Liver (tissue), 3 donors: ENCODE measurements at regions not wholly inside any gene's neighbourhood (a gene's known extent, or its start where the extent isn't known, plus 50 kb on each side); places are given as distances from the start of the nearest gene placed in this dataset.

ENCODE experiments used
- ATF3 ChIP-seq: IDR thresholded peaks from 2 replicates; pipeline ENCODE4 v1.6.1; 2016; ENCODE audit warnings: antibody characterized with exemption
- CTCF ChIP-seq: fragments of 150-350 bp; IDR thresholded peaks from 2 replicates; pipeline ENCODE4 v1.5.1; 2017; ENCODE audit warnings: improper control_type of control experiment, low read depth, low read length; ENCODE audit not compliant: missing input control
- FOXA1 ChIP-seq: IDR thresholded peaks from 2 replicates; pipeline ENCODE4 v1.6.1; 2016; ENCODE audit warnings: antibody characterized with exemption
- GABPA ChIP-seq, 2 donors: IDR thresholded peaks in 1 of 2; conservative IDR thresholded peaks in 1 of 2; 2 replicates each; pipeline ENCODE4 v1.6.1; 2016; ENCODE audit warnings: antibody characterized with exemption in 2 of 2, mild to moderate bottlenecking in 1 of 2, moderate library complexity in 1 of 2
- HNF4A ChIP-seq, 2 donors: conservative IDR thresholded peaks; 2 replicates each; pipeline ENCODE4 v1.6.1; 2016; ENCODE audit warnings: antibody characterized with exemption in 2 of 2, mild to moderate bottlenecking in 2 of 2
- JUND ChIP-seq, 2 donors: IDR thresholded peaks; 2 replicates each; pipeline ENCODE4 v1.6.1; 2016; ENCODE audit warnings: antibody characterized with exemption in 2 of 2
- MAX ChIP-seq: IDR thresholded peaks from 2 replicates; pipeline ENCODE4 v1.6.1; 2016; ENCODE audit warnings: antibody characterized with exemption
- RAD21 ChIP-seq, 2 donors: IDR thresholded peaks; 2 replicates each; pipeline ENCODE4 v1.6.1; 2016; ENCODE audit warnings: antibody characterized with exemption in 2 of 2, mild to moderate bottlenecking in 2 of 2
- REST ChIP-seq: IDR thresholded peaks from 2 replicates; pipeline ENCODE4 v1.6.1; 2016; ENCODE audit warnings: antibody characterized with exemption, mild to moderate bottlenecking
- RXRA ChIP-seq, 2 donors: IDR thresholded peaks; 2 replicates each; pipeline ENCODE4 v1.6.1; 2017 to 2018; ENCODE audit warnings: antibody characterized with exemption in 2 of 2, mild to moderate bottlenecking in 1 of 2
- YY1 ChIP-seq: IDR thresholded peaks from 2 replicates; pipeline ENCODE4 v1.6.1; 2016; ENCODE audit warnings: antibody characterized with exemption, mild to moderate bottlenecking
- donor health status: healthy.
- donor health status: healthy.

GRCh38 chr3:31462050-31462569 lies 70.6 kb upstream of the STT3B start:
- no peak for TF ChIP-seq CTCF
- no peak for TF ChIP-seq RAD21 (IDR thresholded peaks at IDR 0.05)
- TF ChIP-seq REST = no peak
- no peak for TF ChIP-seq ATF3
- no peak for TF ChIP-seq GABPA (IDR thresholded peaks at IDR 0.05 in 1 of 2, conservative IDR thresholded peaks at IDR 0.05 in 1 of 2)
- TF ChIP-seq MAX = no peak
- TF ChIP-seq HNF4A (conservative IDR thresholded peaks at IDR 0.05) = no peak
- TF ChIP-seq RXRA (IDR thresholded peaks at IDR 0.05) = no peak
- no peak for TF ChIP-seq FOXA1
- TF ChIP-seq JUND (IDR thresholded peaks at IDR 0.05) = no peak
- TF ChIP-seq YY1 = no peak
